GM06990 (cell line): ENCODE measurements at regions not wholly inside any gene's neighbourhood (a gene's known extent, or its start where the extent isn't known, plus 50 kb on each side); places are given as distances from the start of the nearest gene placed in this dataset.

ENCODE experiments used
- DNase-seq: peaks from one replicate; pipeline ENCODE4 v3.0.0-alpha.2; 2011; ENCODE audit not compliant: insufficient read length; ENCODE audit errors: extremely low read depth
- H3K27me3 ChIP-seq: replicated peaks from 2 replicates; pipeline ENCODE4 v1.6.0; 2011; ENCODE audit warnings: low read length; ENCODE audit not compliant: control insufficient read depth, insufficient read depth
- H3K36me3 ChIP-seq: 2 replicates; pipeline ENCODE4 v1.5.1; 2011; ENCODE audit warnings: low read length; ENCODE audit not compliant: control insufficient read depth, insufficient read depth
- H3K4me3 ChIP-seq: replicated peaks from 2 replicates; pipeline ENCODE4 v1.5.1; 2011; ENCODE audit warnings: low read depth, mild to moderate bottlenecking, control low read depth, low read length
- TF ChIP-seq, protein P1 (sequence below): IDR thresholded peaks from 2 replicates; pipeline ENCODE4 v1.5.1; 2011; ENCODE audit warnings: low read length, control low read depth, mild to moderate bottlenecking, inconsistent platforms; ENCODE audit not compliant: insufficient read depth, poor library complexity, severe bottlenecking

- no peak for DNase-seq
- no peak overlapping the region for H3K4me3 ChIP-seq
- TF ChIP-seq, protein P1, sequence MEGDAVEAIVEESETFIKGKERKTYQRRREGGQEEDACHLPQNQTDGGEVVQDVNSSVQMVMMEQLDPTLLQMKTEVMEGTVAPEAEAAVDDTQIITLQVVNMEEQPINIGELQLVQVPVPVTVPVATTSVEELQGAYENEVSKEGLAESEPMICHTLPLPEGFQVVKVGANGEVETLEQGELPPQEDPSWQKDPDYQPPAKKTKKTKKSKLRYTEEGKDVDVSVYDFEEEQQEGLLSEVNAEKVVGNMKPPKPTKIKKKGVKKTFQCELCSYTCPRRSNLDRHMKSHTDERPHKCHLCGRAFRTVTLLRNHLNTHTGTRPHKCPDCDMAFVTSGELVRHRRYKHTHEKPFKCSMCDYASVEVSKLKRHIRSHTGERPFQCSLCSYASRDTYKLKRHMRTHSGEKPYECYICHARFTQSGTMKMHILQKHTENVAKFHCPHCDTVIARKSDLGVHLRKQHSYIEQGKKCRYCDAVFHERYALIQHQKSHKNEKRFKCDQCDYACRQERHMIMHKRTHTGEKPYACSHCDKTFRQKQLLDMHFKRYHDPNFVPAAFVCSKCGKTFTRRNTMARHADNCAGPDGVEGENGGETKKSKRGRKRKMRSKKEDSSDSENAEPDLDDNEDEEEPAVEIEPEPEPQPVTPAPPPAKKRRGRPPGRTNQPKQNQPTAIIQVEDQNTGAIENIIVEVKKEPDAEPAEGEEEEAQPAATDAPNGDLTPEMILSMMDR = no peak
Observed at GRCh38 chr4:56250776-56251175, 136.5 kb downstream of the AASDH start.

GRCh38 chr4:56247646-56248045, 139.6 kb downstream of the AASDH start:
- DNase-seq = no peak
- Histone ChIP-seq H3K36me3 (no peaks in the 10 kb centered on the region), H3K27me3 (no peaks in the 10 kb centered on the region), H3K4me3 (no peak overlapping the region)
- TF ChIP-seq, protein P1 = no peak

More at GRCh38 chr4:56250776-56251175, 136.5 kb downstream of the AASDH start:
- no peaks in the 10 kb centered on the region for H3K27me3 ChIP-seq
- no peaks in the 10 kb centered on the region for H3K36me3 ChIP-seq

DNA sequence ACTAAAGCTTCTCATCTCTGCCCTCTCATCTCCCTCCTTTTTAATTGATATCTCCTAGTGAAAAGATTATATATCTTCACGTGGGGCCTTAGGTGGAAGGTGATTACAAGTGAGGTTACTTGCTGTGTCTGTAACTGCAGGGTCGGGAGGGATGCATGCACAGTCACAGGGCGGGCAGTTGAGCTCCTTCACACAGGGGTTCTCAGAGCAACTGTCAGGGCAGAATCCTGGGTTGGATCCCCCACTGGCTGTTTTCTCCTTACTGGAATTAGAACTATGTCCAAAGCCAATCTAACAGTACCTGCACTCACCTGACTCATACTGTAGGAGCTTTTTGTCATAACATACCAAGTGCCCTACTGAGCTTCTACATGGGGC, 141.1 kb downstream of the AASDH start:
- no peak overlapping the region for H3K4me3 ChIP-seq
- TF ChIP-seq, protein P1 = no peak

DNA sequence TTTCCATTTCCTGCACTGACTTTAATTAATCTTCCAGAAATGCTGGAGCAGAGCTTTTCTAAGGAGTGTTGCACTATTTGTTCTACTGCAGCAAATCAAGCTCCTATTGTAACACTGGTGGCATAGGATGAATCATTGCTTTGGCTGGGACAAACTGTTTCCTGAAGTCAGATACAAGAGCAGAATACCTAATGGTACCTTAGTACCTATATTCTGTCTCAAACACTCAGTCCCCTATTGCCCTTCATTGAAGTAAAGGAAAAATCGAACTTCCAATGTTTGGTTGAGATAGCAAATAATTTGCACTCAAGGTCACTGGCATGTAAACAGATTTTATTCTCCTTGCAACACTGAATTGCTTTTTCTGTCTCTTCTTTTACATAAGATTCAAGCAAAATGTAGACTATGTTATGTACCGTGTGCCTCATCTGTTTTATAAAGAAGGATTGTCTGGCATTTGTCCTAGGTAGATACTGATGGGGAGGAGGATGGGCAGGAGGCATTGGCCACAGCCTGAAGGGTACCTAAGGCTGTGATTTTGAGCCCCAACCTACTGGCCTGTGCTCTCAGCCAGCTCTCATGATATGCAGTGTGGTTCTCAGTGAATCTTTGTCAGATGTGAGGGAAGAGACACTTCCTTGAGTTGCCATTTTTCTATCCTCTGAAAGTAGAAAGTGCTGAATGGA, 141.6 kb downstream of the AASDH start:
- H3K27me3 ChIP-seq = no peaks in the 10 kb centered on the region
- no peak overlapping the region for H3K4me3 ChIP-seq
- no peaks in the 10 kb centered on the region for H3K36me3 ChIP-seq
- TF ChIP-seq, protein P1 = no peak
- DNase-seq = no peak

More for the DNA sequence above, 141.1 kb downstream of the AASDH start:
- no peak for DNase-seq
- Histone ChIP-seq H3K27me3 (no peaks in the 10 kb centered on the region), H3K36me3 (no peaks in the 10 kb centered on the region)

DNA sequence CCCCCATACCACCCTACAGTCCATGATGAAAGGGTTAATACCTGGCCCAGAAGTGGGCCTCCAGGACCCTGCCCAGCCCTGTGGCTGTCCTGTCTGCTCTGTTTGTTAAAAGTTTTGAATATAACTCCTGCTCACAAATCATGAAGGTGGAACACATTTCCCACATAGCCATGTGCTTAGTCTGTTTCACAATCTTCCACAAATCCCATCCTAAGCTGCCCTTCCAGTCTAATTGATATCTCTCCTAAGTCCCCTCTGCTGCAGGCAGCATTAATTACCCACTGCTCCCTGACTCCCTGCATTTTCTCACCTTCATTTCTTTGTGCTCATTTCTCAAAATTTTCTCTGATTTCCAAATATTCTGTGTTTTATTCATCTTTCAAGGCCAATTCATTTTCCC, 142.6 kb downstream of the AASDH start:
- DNase-seq = no peak
- TF ChIP-seq, protein P1 = no peak
- H3K36me3 ChIP-seq = no peaks in the 10 kb centered on the region
- H3K4me3 ChIP-seq = no peak overlapping the region
- no peaks in the 10 kb centered on the region; the same call in 1 of the 2 replicates for H3K27me3 ChIP-seq
